Stimulated activated CD8-positive, alpha-beta memory T cell treated with anti-CD3 and anti-CD28 coated beads, Interleukin-15, amount 100 ng/mL, for 48 hours (primary cell): ENCODE measurements at regions not wholly inside any gene's neighbourhood (a gene's known extent, or its start where the extent isn't known, plus 50 kb on each side); places are given as distances from the start of the nearest gene placed in this dataset.
"Not testable (repeated sequence)": the region's sequence is repeated elsewhere in the genome, so short reads cannot be mapped to it uniquely, and the experiment has no call there.

Source experiments
- DNase-seq, 2 donors: peaks; one replicate each; pipeline ENCODE4 v3.0.0-alpha.2; 2020; ENCODE audit warnings: low read depth in 2 of 2

GRCh38 chr14:48584031-48584430 lies 908.6 kb upstream of the MDGA2 start:
- no peak for DNase-seq

DNA sequence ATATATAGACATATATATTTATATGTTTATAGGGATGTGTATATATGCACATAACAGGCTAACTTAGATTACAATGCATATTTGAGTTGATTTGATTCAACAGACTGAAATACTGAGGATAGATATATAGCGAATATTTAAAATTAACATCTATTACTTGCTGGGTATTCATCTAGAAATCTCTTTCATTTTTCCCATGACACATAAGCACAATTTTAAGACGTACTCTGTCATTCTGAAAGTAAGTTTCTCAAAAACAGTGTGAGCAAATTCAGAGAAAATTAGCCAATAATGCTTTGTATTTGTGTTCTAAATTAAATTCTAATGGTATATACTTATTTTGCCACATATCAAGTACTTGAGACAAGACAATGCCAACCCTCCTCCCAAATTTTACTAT lies 907.5 kb upstream of the MDGA2 start:
- no peak for DNase-seq

DNA sequence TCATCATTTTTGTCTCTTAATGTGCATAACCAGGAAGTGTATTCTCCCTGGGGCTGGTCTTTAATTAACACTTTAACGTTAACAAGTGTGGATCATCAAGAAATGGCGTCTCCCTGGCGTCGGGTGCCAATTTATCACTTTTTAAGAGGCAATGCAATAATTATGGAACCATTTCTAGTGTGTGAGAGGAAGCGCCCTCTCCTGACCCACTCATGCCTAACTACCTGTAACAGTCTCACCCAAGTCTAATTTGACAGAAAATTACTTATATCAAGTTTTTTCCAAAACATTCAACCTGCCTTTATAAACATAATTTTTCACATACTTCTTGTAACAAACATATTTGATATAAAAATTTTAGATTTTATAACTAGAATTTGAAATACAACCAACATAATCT lies 905.3 kb upstream of the MDGA2 start:
- DNase-seq: no peak

DNA sequence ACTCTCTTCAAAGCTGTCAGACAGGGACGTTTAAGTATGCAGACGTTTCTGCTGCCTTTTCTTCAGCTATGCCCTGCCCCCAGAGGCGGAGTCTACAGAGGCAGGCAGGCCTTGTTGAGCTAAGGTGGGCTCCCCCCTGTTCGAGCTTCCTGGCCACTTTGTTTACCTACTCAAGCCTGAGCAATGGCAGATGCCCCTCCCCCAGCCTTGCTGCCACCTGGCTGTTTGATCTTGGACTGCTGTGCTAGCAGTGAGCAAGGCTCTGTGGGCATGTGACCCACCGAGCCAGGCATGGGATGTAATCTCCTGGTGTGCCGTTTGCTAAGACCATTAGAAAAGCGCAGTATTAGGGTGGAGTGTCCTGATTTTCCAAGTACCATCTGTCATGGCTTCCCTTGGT lies 900.4 kb upstream of the MDGA2 start:
- no peak for DNase-seq

DNA sequence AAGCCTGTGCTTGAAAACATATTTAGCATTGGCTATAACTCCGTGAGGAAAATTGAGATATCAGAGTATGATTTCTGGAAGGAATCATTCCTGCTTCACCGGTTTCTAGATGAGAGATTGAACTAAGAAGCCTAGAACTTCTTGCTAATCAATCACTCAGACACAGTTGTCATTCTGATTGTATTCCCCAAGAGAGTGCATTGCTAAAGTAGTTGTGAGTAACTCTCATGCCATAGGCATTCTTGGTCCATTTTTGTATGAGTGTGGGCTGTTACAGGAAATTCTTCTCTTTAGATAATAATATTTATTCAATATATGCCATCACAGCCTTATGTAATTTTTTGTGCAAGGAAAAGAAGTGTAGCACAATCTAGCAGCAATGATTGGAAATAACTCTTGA lies 893.3 kb upstream of the MDGA2 start:
- no peak for DNase-seq

DNA sequence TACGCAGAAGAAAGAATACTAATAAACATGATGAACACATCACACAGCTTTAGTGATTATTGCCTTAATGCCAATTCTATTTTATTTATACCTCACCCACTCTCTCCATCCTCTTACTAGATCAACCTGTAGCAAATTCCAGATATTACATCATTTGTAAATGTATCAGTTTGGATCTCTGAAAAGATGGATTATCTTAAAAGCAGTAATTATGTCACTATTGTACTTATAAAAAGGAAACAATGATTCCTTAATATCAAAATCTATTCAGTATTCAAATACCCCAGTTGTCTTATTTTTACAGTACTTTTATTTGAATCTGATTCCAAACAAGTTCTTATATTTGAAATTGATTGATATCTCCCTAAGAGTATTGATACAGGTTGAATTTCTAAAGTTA lies 892.8 kb upstream of the MDGA2 start:
- DNase-seq: no peak

GRCh38 chr14:48563489-48563888 lies 888.1 kb upstream of the MDGA2 start:
- no peak for DNase-seq

DNA sequence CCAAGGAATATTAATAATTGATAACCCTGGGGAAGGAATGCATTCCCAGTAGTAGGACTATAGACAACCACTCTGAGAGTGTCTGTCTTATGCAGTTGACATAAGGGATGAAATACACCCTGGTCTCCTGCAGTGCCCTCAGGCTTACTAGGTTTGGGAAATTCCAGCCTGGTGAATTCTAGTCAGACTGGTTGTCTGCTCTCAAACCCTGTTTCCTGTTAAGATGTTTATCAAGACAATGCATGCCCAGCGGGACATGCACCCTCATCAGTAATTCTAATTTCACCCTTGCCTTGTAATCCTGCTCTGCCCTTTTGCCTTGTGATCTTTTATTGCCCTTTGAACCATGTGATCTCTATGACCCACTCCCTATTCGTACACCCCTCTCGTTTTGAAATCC lies 886.0 kb upstream of the MDGA2 start:
- DNase-seq: not testable (repeated sequence)

GRCh38 chr14:48560421-48560820 lies 885.0 kb upstream of the MDGA2 start:
- no peak for DNase-seq

DNA sequence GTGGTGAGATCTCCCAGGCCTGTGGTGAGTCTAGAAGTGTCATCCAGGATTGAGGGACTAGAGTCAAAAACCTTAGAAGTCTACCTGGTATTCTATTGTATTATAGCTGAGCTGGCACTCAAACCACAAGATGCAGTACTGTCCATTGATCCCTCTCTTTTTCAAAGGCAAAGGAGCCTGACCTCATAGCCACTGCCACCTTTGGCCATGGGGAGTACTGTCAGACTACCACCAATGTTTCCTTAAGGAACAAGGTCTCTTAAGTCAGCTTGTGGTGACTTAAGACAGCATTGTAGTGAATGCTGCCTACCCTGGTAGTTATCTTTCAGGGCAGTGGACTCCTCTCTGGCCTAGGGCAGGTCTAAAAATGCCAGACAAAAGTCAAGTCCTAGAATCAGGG lies 878.0 kb upstream of the MDGA2 start:
- no peak for DNase-seq

DNA sequence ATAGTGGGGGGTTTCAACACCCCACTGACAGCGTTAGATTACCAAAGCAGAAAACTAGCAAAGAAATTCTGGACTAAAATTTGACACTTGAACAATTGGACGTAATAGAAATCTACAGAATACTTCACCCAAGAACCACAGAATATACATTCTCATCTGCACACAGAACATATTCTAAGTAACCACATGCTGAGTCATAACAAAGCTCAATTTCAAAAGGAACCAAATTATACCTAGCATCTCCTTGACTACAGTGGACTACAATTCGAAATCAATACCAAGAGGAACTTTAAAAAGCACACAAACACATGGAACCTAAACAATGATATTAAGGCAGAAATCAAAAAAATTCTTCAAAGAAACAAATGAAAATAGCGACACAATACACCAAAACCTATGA lies 871.6 kb upstream of the MDGA2 start:
- no peak for DNase-seq

DNA sequence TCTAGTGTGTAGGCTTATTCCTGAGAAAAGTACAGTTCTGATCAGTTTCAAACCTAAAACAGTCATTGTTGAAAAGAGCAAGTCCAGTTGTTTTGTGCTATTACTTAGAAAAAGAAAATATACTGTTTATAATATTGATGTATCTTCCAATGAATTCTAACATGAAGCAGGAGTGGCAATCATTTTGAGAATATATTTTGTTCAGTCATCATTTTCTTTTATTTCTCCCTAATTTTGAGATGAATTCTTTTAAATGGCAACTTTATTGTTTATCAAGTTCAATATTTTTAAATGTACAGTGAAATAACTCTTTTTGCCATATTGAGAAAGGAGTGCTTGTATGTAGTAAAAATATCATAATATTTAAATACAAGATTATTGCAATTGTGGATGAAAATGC lies 862.2 kb upstream of the MDGA2 start:
- no peak for DNase-seq

DNA sequence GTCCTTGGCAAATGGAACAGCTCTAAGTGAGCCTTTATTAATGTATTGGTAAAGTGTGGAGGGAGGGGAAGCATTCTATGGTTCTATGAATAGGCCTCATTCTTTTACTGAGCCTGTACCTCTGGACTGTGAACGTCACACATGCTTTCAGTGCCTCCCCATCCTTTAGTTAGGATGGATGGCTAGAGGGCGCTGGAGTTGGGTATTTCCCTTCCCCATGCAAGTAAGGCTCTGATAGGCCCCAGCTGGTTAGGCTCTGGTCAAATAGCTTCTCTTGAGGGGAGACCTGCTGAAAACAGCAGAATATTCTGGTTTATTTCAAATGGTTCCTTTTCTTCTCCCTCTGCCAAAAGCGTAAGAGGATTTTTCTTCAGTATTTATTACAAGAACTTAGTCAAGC lies 860.9 kb upstream of the MDGA2 start:
- no peak for DNase-seq

GRCh38 chr14:48527832-48528231 lies 852.4 kb upstream of the MDGA2 start:
- DNase-seq: no peak

GRCh38 chr14:48526307-48526706 lies 850.9 kb upstream of the MDGA2 start:
- DNase-seq: no peak

DNA sequence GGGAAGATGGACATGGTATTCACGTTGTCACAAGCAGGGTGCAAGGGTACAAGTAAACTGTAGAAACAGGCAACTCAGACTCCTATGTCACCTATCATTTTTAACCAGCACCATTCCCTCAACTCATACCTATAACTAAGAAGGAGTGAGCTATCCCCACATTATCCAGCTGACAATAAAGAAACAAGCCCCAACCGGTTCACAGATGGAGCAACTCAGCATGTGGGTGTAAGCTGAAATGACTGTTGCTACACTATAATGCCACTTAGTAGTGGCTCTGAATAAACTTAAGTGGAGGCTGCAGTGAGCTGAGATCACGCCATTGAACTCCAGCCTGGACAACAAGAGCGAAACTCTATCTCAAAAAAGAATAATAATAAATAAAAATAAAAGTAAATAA lies 829.5 kb upstream of the MDGA2 start:
- no peak for DNase-seq

- no peak for DNase-seq
Measured at GRCh38 chr14:48490756-48491155, 815.4 kb upstream of the MDGA2 start.

GRCh38 chr14:48473944-48474343 lies 798.5 kb upstream of the MDGA2 start:
- DNase-seq: no peak

DNA sequence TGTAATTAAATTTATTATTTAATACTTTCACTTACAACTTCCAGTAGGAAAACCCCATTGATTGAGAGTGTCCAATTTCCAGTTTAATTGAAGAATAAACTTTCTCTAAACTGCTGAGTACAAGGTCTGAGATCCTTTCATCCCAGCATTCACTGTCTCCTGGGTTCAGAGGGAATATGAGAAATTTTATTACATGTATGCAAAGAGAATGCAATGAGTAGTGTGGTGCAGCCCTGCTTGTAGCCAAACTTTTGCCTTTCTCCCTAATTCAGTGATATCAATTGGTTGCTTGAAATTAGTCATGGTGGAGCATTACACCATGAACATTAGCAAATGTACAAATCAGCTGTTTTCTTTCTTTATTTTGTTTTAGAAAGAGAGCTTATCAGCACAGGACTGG lies 780.6 kb upstream of the MDGA2 start:
- DNase-seq: no peak

- DNase-seq: no peak
Measured at GRCh38 chr14:48454887-48455286, 779.5 kb upstream of the MDGA2 start.

DNA sequence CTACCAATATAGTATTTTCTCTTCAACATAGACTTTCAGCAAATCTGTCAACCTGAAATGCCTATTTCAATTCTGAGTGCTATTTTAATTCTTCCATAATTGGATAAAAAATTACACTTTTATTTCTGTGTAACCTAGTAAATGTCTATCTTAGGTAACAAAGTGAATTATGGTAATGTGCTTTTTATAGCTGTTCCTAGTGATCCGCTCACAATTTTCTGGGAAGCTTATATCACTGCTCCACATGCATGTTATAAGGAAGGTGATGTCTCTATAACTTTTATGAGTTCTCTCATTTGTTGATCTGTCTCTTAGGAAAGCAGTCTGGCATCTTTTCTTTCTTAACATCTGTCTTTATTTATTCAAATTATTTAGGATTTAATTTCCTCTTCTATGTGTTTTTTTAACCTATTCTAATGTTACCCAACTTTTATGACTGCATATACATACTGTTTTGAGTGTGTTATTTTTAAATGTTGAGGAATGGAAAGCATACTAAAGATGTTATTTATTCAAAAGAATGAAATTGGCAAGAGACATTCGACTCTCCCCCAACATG lies 777.1 kb upstream of the MDGA2 start:
- DNase-seq: no peak

DNA sequence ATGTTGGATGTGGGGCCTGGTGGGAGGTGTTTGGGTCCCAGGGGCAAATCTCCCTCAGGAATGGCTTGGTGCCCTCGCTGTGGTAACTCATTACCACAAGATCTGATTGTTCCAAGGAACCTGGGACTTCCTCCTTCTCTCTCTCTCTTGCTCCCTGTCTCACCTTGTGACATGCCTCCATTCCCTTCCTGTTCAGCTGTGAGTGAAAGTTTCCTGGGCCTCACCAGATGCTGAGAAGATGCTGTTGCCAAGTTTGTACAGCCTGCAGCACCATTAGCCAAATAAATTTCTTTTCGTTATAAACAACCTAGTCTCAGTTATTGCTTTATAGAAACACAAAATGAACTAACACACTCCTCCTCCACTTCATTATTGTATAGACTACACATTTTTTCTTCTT lies 759.8 kb upstream of the MDGA2 start:
- no peak for DNase-seq

DNA sequence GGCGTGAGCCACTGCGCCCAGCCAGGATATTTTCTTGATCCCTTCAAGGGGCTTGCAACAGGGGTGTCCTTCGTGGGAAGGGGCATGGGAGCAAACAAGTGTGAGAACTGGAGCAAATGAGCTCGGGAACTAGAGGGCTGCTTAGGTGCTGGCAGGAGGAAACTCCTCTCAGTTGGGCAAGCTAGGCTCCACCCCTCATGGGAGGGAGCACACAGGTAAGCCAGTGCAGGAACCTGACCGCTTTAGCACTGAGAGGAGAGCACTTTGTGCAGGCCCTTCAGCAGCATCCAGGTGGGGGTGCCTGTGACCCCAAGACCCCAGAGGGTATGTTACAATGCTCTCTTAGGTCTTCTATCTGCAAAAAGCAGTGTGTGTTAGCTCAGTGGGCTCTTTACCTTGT lies 755.4 kb upstream of the MDGA2 start:
- DNase-seq: no peak

- no peak for DNase-seq
Measured at GRCh38 chr14:48429512-48429911, 754.1 kb upstream of the MDGA2 start.
